Spleen (tissue), 11 donors: ENCODE measurements at regions not wholly inside any gene's neighbourhood (a gene's known extent, or its start where the extent isn't known, plus 50 kb on each side); places are given as distances from the start of the nearest gene placed in this dataset.

Source experiments
- DNase-seq: peaks from one replicate; pipeline ENCODE4 v3.0.0-alpha.2; 2020
- H3K27ac ChIP-seq, 8 donors: fragments of 200-600 bp; sonication (generic) in 7 of 8; 1 replicate in 4 of 8; 2 replicates in 4 of 8; pipeline versions ENCODE4 v1.5.0 to v1.8.0; 2016 to 2021; ENCODE audit warnings: inconsistent platforms in 4 of 8, mild to moderate bottlenecking in 4 of 8, moderate library complexity in 1 of 8
- H3K27me3 ChIP-seq, 7 donors: fragments of 200-600 bp; sonication (generic) in 6 of 7; replicated peaks in 1 of 7; 1 replicate in 4 of 7; 2 replicates in 3 of 7; pipeline versions ENCODE4 v1.5.0 to v1.8.0; 2016 to 2021; ENCODE audit warnings: inconsistent platforms in 3 of 7, mild to moderate bottlenecking in 1 of 7
- H3K36me3 ChIP-seq, 6 donors: fragments of 200-600 bp; sonication (generic) in 5 of 6; 1 replicate in 4 of 6; 2 replicates in 2 of 6; pipeline versions ENCODE4 v1.5.0 to v1.8.0; 2016 to 2021; ENCODE audit warnings: inconsistent platforms in 2 of 6
- H3K4me1 ChIP-seq, 6 donors: fragments of 200-600 bp; sonication (generic) in 5 of 6; 1 replicate in 3 of 6; 2 replicates in 3 of 6; pipeline versions ENCODE4 v1.5.0 to v1.8.0; 2016 to 2021; ENCODE audit warnings: inconsistent platforms in 3 of 6
- H3K4me3 ChIP-seq, 8 donors: fragments of 200-600 bp; sonication (generic) in 7 of 8; 1 replicate in 4 of 8; 2 replicates in 4 of 8; pipeline versions ENCODE4 v1.5.0 to v1.8.0; 2016 to 2021; ENCODE audit warnings: inconsistent platforms in 4 of 8, mild to moderate bottlenecking in 4 of 8, moderate library complexity in 2 of 8
- H3K9me3 ChIP-seq, 8 donors: fragments of 200-600 bp; sonication (generic) in 7 of 8; 1 replicate in 4 of 8; 2 replicates in 4 of 8; pipeline versions ENCODE4 v1.5.0 to v1.8.0; 2016 to 2021; ENCODE audit warnings: inconsistent platforms in 4 of 8
- POLR2A ChIP-seq, 3 donors: fragments of 450-650 bp; IDR thresholded peaks; one replicate each; pipeline ENCODE4 v1.5.1; 2017; ENCODE audit warnings: antibody characterized with exemption in 3 of 3, mild to moderate bottlenecking in 1 of 3
- POLR2AphosphoS5 ChIP-seq, 3 donors: sonication (generic); formaldehyde crosslinking; IDR thresholded peaks; one replicate each; pipeline ENCODE4 v1.5.1; 2017; ENCODE audit warnings: antibody characterized with exemption in 3 of 3
- WGBS, 5 donors: extraction: QIAGEN DNeasy Blood & Tissue Kit in 3 of 5; methylation state at CpG; one replicate each; pipeline versions ENCODE4 v1.1.5 to v1.1.7; 2013 to 2018; 5-methylcytosine and 5-hydroxymethylcytosine counted together
- intact Hi-C: fragments of 100-400 bp; cut with DNase I; formaldehyde crosslinking; loops from one replicate; pipeline ENCODE4 v1.15.0; 2023; ENCODE audit warnings: low total_unique reads
- TF ChIP-seq, protein P1 (sequence below), 11 experiments: fragments of 200-600 bp in 7 of 11; fragments of 450-650 bp in 4 of 11; sonication (generic) in 4 of 11; IDR thresholded peaks in 8 of 11; conservative IDR thresholded peaks in 3 of 11; 1 replicate in 7 of 11; 2 replicates in 4 of 11; pipeline versions ENCODE4 v1.4.0 to v1.8.0; 2016 to 2021; ENCODE audit warnings: antibody characterized with exemption in 11 of 11, inconsistent platforms in 4 of 11, mild to moderate bottlenecking in 1 of 11
- donor health status: healthy with polysubstance abuse.
- donor health status: DM: no; HTN: no; CAD: no; lungs with moderate emphysema.
- donor health status: DM: no; HTN: no; CAD: no.
- donor health status: Bipolar disorder and iron deficiency.
- donor health status: healthy.
- donor health status: DM: no; HTN: no; CAD: no.
- donor health status: DM: yes; HTN: yes; CAD: no.

DNA sequence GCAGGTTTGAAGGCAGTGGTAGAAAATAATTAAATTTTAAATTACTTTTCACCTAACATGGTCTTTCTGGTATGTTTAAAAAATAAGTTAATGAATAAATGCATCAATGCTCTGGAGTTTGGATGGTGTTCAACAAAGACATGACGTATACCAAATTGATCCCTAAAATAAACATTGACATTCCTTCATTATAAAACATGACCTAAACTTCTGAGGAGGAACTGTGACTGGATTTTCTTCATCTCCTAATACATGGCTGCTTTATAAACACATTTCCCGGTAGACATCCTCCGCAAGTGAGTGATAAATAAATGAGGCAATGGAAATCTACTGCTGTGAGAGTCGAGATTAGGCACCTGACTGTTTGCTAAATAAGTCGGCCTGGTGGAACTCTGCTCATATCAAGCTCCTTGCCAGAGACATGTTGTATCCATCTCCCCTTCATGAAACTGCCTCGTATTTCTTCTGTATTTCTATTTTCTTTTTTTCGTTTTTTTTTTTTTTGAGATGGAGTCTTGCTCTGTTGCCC lies 362.3 kb downstream of the RNF144A start:
- no peaks in the 10 kb centered on the region for H3K27me3 ChIP-seq
- TF ChIP-seq POLR2AphosphoS5 (IDR thresholded peaks at IDR 0.05) (no peak), POLR2A (IDR thresholded peaks at IDR 0.05) (no peak)
- TF ChIP-seq, protein P1, sequence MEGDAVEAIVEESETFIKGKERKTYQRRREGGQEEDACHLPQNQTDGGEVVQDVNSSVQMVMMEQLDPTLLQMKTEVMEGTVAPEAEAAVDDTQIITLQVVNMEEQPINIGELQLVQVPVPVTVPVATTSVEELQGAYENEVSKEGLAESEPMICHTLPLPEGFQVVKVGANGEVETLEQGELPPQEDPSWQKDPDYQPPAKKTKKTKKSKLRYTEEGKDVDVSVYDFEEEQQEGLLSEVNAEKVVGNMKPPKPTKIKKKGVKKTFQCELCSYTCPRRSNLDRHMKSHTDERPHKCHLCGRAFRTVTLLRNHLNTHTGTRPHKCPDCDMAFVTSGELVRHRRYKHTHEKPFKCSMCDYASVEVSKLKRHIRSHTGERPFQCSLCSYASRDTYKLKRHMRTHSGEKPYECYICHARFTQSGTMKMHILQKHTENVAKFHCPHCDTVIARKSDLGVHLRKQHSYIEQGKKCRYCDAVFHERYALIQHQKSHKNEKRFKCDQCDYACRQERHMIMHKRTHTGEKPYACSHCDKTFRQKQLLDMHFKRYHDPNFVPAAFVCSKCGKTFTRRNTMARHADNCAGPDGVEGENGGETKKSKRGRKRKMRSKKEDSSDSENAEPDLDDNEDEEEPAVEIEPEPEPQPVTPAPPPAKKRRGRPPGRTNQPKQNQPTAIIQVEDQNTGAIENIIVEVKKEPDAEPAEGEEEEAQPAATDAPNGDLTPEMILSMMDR (IDR thresholded peaks at IDR 0.05 in 8 of 11, conservative IDR thresholded peaks at IDR 0.05 in 3 of 11), result no peak
- no peak for DNase-seq
- H3K4me3 ChIP-seq, result no peak overlapping the region
- WGBS, 5 donors, result 64 to 94% (median 91%) methylated on average over 7 of the region's 7 CpGs
- H3K36me3 ChIP-seq, result no peaks in the 10 kb centered on the region
- no peaks in the 10 kb centered on the region for H3K4me1 ChIP-seq
- no peaks in the 10 kb centered on the region for H3K9me3 ChIP-seq
- intact Hi-C loops, result no loop called here
- H3K27ac ChIP-seq, result no peak overlapping the region

DNA sequence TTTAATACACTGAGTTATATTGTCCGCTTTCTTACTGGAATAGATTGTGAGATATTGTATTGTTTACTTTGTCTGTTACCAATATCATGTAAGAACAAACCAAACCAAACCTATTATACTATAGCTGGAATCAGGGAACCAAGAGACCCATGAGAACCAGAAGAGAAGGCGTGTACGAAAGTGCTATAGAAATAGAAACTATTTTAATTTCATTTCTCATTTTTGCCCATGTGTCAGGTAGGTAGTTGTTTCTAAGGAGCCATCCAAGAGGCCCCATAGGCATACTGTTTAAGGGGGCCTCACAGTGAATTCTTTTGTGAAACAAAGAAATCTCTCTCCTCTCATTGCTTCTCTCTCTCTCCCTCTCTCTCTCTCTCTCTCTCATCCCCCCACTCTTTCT lies 363.6 kb downstream of the RNF144A start:
- intact Hi-C loops, result no loop called here
- Histone ChIP-seq H3K27ac (no peak overlapping the region), H3K4me1 (no peaks in the 10 kb centered on the region), H3K4me3 (no peak overlapping the region), H3K36me3 (no peaks in the 10 kb centered on the region), H3K9me3 (no peaks in the 10 kb centered on the region), H3K27me3 (no peaks in the 10 kb centered on the region)
- TF ChIP-seq POLR2A (IDR thresholded peaks at IDR 0.05) (no peak), POLR2AphosphoS5 (IDR thresholded peaks at IDR 0.05) (no peak)
- TF ChIP-seq, protein P1 (IDR thresholded peaks at IDR 0.05 in 8 of 11, conservative IDR thresholded peaks at IDR 0.05 in 3 of 11), result no peak
- WGBS, 5 donors, result 54 to 83% (median 78%) methylated on average over 3 of the region's 3 CpGs
- no peak for DNase-seq

DNA sequence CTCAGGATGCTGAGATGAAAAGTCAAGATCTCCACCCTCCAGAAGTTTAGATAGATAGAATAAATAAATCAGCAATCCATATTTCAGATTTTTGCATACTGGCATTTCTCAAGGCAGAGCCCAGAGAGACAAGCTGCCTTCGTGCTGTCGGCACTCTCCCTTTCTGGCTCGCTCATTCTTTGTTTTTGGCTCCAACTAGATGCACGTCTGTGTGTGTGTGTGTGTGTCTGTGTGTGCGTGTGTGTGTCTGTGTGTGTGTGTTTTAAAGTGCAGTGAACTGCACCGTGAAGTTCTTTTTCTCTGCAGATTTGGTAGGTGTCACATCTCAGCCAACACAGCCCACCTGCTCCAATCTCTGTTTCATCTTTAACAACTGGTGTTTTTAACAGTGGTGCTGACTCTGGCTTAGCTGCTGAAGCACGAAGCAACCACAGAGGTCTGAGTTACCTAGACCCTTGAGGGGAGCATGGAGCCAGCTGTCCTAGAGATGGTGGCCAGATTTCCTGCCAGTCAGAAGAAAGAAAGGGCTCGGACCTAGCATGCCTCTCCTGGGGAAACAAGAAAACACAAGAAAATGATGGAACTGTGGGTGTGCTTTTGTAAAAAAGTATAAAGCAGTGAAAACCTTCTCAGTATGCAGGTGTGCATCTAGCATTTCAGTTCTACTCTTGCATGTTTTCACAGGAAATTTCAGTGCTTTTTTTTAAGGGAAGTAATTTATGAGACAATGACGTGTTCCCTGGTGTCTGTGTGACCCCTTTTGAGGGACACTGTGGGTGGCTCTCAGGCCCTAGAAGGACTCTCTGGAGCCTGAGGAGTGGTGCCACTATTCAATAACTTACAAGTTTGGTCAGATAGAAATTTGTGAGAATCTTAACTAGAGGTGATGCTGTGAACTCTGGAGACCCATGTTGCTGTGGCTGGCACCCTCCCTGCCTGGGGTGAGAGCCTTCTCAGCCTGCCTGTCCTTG lies 364.3 kb downstream of the RNF144A start:
- intact Hi-C loops, result no loop called here
- TF ChIP-seq, protein P1 (IDR thresholded peaks at IDR 0.05 in 8 of 11, conservative IDR thresholded peaks at IDR 0.05 in 3 of 11), result no peak
- no peak for TF ChIP-seq POLR2AphosphoS5 (IDR thresholded peaks at IDR 0.05)
- TF ChIP-seq POLR2A (IDR thresholded peaks at IDR 0.05), result no peak
- no peak for DNase-seq
- Histone ChIP-seq H3K4me3 (no peak overlapping the region), H3K27me3 (no peaks in the 10 kb centered on the region), H3K27ac (no peak overlapping the region), H3K36me3 (no peaks in the 10 kb centered on the region), H3K9me3 (no peaks in the 10 kb centered on the region), H3K4me1 (no peaks in the 10 kb centered on the region)
- 66 to 79% (median 70%) methylated on average over 9 of the region's 9 CpGs for whole genome bisulfite sequencing, 5 donors

DNA sequence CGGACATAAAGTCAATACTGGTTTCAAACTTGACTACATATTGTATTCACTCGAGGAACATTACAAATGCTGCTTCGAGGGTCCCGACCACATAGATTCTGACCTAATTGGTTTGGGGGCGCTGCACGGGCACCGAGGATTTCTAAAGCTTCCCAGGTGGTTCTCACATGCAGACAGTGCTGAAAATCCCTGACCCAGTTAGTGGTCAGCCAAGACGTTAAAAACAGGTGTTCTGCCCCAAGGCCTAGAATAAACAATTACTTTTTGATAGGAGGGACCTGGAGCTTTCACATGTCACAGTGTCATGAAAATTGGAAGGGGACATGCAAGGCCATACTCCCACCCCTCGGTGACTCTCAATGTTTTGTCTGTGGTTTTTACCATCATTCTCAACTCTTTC lies 368.9 kb downstream of the RNF144A start:
- H3K27me3 ChIP-seq, result no peaks in the 10 kb centered on the region
- H3K4me3 ChIP-seq, result no peak overlapping the region
- TF ChIP-seq POLR2A (IDR thresholded peaks at IDR 0.05), result no peak
- TF ChIP-seq, protein P1 (IDR thresholded peaks at IDR 0.05 in 8 of 11, conservative IDR thresholded peaks at IDR 0.05 in 3 of 11), result no peak
- no peak for TF ChIP-seq POLR2AphosphoS5 (IDR thresholded peaks at IDR 0.05)
- no peaks in the 10 kb centered on the region for H3K4me1 ChIP-seq
- H3K9me3 ChIP-seq, result no peaks in the 10 kb centered on the region
- H3K27ac ChIP-seq, result no peak overlapping the region
- 87 to 97% (median 89%) methylated on average over 9 of the region's 9 CpGs for WGBS, 5 donors
- no peaks in the 10 kb centered on the region for H3K36me3 ChIP-seq
- intact Hi-C loops, result no loop called here
- no peak for DNase-seq
